ENCODE measurements at regions not wholly inside any gene's neighbourhood (a gene's known extent, or its start where the extent isn't known, plus 50 kb on each side); places are given as distances from the start of the nearest gene placed in this dataset.

DNA sequence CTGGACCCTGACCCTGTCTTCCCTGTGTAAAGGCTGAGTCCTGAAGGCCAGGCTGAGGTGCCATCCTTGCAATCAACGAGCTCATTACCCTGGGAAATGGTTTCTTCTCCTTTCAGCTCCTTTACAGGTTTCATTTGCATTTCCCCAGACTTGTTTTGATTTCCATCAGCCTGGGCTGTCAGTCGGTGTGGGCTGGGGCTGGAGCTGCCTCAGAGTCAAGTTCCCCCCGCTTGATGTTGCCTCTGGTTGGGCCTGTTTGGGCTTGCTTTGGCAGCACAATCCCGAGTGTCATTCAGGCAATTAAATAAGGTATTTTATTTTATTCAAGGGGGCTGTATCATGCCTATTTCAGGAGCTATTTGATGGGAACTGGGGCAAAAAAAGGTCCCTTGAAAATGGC, 424.9 kb downstream of the INSC start:
- TF ChIP-seq, protein P1, sequence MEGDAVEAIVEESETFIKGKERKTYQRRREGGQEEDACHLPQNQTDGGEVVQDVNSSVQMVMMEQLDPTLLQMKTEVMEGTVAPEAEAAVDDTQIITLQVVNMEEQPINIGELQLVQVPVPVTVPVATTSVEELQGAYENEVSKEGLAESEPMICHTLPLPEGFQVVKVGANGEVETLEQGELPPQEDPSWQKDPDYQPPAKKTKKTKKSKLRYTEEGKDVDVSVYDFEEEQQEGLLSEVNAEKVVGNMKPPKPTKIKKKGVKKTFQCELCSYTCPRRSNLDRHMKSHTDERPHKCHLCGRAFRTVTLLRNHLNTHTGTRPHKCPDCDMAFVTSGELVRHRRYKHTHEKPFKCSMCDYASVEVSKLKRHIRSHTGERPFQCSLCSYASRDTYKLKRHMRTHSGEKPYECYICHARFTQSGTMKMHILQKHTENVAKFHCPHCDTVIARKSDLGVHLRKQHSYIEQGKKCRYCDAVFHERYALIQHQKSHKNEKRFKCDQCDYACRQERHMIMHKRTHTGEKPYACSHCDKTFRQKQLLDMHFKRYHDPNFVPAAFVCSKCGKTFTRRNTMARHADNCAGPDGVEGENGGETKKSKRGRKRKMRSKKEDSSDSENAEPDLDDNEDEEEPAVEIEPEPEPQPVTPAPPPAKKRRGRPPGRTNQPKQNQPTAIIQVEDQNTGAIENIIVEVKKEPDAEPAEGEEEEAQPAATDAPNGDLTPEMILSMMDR (IDR thresholded peaks at IDR 0.05) = no peak
- TF ChIP-seq POLR2AphosphoS5 (IDR thresholded peaks at IDR 0.05; ENCODE audit: low read depth, low read length) = no peak
- TF ChIP-seq TCF7L2 (IDR thresholded peaks at IDR 0.05; ENCODE audit: low read depth, low read length) = no peak
- TF ChIP-seq, protein P2, sequence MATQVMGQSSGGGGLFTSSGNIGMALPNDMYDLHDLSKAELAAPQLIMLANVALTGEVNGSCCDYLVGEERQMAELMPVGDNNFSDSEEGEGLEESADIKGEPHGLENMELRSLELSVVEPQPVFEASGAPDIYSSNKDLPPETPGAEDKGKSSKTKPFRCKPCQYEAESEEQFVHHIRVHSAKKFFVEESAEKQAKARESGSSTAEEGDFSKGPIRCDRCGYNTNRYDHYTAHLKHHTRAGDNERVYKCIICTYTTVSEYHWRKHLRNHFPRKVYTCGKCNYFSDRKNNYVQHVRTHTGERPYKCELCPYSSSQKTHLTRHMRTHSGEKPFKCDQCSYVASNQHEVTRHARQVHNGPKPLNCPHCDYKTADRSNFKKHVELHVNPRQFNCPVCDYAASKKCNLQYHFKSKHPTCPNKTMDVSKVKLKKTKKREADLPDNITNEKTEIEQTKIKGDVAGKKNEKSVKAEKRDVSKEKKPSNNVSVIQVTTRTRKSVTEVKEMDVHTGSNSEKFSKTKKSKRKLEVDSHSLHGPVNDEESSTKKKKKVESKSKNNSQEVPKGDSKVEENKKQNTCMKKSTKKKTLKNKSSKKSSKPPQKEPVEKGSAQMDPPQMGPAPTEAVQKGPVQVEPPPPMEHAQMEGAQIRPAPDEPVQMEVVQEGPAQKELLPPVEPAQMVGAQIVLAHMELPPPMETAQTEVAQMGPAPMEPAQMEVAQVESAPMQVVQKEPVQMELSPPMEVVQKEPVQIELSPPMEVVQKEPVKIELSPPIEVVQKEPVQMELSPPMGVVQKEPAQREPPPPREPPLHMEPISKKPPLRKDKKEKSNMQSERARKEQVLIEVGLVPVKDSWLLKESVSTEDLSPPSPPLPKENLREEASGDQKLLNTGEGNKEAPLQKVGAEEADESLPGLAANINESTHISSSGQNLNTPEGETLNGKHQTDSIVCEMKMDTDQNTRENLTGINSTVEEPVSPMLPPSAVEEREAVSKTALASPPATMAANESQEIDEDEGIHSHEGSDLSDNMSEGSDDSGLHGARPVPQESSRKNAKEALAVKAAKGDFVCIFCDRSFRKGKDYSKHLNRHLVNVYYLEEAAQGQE (IDR thresholded peaks at IDR 0.05; ENCODE audit: insufficient read depth in 1 of 2, low read depth in 2 of 2, low read length in 1 of 2) = no peak
- no peak for TF ChIP-seq SIN3A (IDR thresholded peaks at IDR 0.05; ENCODE audit: borderline replicate concordance, insufficient read depth, low read depth, low read length)

All from Panc1 (cell line).